GM19395 (cell line): ENCODE measurements at regions not wholly inside any gene's neighbourhood (a gene's known extent, or its start where the extent isn't known, plus 50 kb on each side); places are given as distances from the start of the nearest gene placed in this dataset.

ENCODE experiments used
- ATAC-seq: cut with Tn5 transposase; IDR thresholded peaks from one replicate; pipeline ENCODE4 v1.9.1; 2021; ENCODE audit warnings: mild to moderate bottlenecking, moderate library complexity; ENCODE audit not compliant: unreplicated experiment

- ATAC-seq = no peak
Measured at GRCh38 chr2:2640371-2640770, 309.3 kb upstream of the MYT1L start.

GRCh38 chr2:2639251-2640139, 308.4 kb upstream of the MYT1L start:
- no peak for ATAC-seq

GRCh38 chr2:2638547-2639220, 307.6 kb upstream of the MYT1L start:
- ATAC-seq = no peak

- no peak for ATAC-seq
Measured at GRCh38 chr2:2636813-2637212, 305.7 kb upstream of the MYT1L start.

GRCh38 chr2:2635025-2635528, 304.0 kb upstream of the MYT1L start:
- ATAC-seq = no peak

- no peak for ATAC-seq
Measured at GRCh38 chr2:2633017-2633416, 301.9 kb upstream of the MYT1L start.

GRCh38 chr2:2623939-2624338, 292.9 kb upstream of the MYT1L start:
- ATAC-seq = no peak

- ATAC-seq = peak; percentile 80
Measured at GRCh38 chr2:2621855-2622254, 290.8 kb upstream of the MYT1L start.

- ATAC-seq = no peak
Measured at GRCh38 chr2:2620604-2621003, 289.5 kb upstream of the MYT1L start.

GRCh38 chr2:2619995-2620394, 288.9 kb upstream of the MYT1L start:
- no peak for ATAC-seq

GRCh38 chr2:2614452-2614851, 283.4 kb upstream of the MYT1L start:
- no peak for ATAC-seq

GRCh38 chr2:2613279-2614199, 282.5 kb upstream of the MYT1L start:
- ATAC-seq = peak; percentile 100

GRCh38 chr2:2610751-2611150, 279.7 kb upstream of the MYT1L start:
- ATAC-seq = no peak

GRCh38 chr2:2600366-2600765, 269.3 kb upstream of the MYT1L start:
- no peak for ATAC-seq

- ATAC-seq = no peak
Measured at GRCh38 chr2:2599441-2599840, 268.4 kb upstream of the MYT1L start.

GRCh38 chr2:2597712-2598111, 266.6 kb upstream of the MYT1L start:
- no peak for ATAC-seq

- no peak for ATAC-seq
Measured at GRCh38 chr2:2591542-2591940, 260.5 kb upstream of the MYT1L start.

- no peak for ATAC-seq
Measured at GRCh38 chr2:2590841-2591541, 259.9 kb upstream of the MYT1L start.

- no peak for ATAC-seq
Measured at GRCh38 chr2:2590141-2590540, 259.1 kb upstream of the MYT1L start.

- no peak for ATAC-seq
Measured at GRCh38 chr2:2588777-2589176, 257.7 kb upstream of the MYT1L start.
